Stromal cell of bone marrow (primary cell): ENCODE measurements at regions not wholly inside any gene's neighbourhood (a gene's known extent, or its start where the extent isn't known, plus 50 kb on each side); places are given as distances from the start of the nearest gene placed in this dataset.

Source experiments
- DNase-seq: peaks from one replicate; pipeline ENCODE4 v3.0.0-alpha.2; 2012; ENCODE audit warnings: low read depth

- DNase-seq = no peak
Observed at GRCh38 chr5:148012801-148013200, 51.0 kb upstream of the SPINK5 start.

GRCh38 chr5:148011398-148012137, 52.2 kb upstream of the SPINK5 start:
- peak; percentile 42 for DNase-seq

- no peak for DNase-seq
Observed at GRCh38 chr5:148005788-148006520, 57.8 kb upstream of the SPINK5 start.

- DNase-seq = no peak
Observed at GRCh38 chr5:148003226-148003625, 60.6 kb upstream of the SPINK5 start.

GRCh38 chr5:148002451-148002850, 61.3 kb upstream of the SPINK5 start:
- DNase-seq = no peak

GRCh38 chr5:148000036-148000435, 63.7 kb upstream of the SPINK5 start:
- DNase-seq = no peak

GRCh38 chr5:147998704-147999103, 65.1 kb upstream of the SPINK5 start:
- DNase-seq = no peak

GRCh38 chr5:147997486-147997885, 66.3 kb upstream of the SPINK5 start:
- no peak for DNase-seq

- DNase-seq = no peak
Observed at GRCh38 chr5:147996379-147996778, 67.4 kb upstream of the SPINK5 start.

- no peak for DNase-seq
Observed at GRCh38 chr5:147995846-147996245, 67.9 kb upstream of the SPINK5 start.

- no peak for DNase-seq
Observed at GRCh38 chr5:147989994-147990393, 73.8 kb upstream of the SPINK5 start.

- DNase-seq = no peak
Observed at GRCh38 chr5:147989239-147989638, 74.5 kb upstream of the SPINK5 start.

GRCh38 chr5:147986134-147986757, 77.5 kb upstream of the SPINK5 start:
- no peak for DNase-seq

GRCh38 chr5:147985608-147986007, 78.2 kb upstream of the SPINK5 start:
- no peak for DNase-seq

- no peak for DNase-seq
Observed at GRCh38 chr5:147983742-147984141, 77.4 kb upstream of the C5orf46 start.

- DNase-seq = no peak
Observed at GRCh38 chr5:147981074-147981473, 74.7 kb upstream of the C5orf46 start.

GRCh38 chr5:147979761-147980160, 73.4 kb upstream of the C5orf46 start:
- DNase-seq = no peak

- no peak for DNase-seq
Observed at GRCh38 chr5:147972076-147972840, 65.9 kb upstream of the C5orf46 start.

GRCh38 chr5:147971472-147971871, 65.1 kb upstream of the C5orf46 start:
- DNase-seq = no peak

- DNase-seq = no peak
Observed at GRCh38 chr5:147968855-147969254, 62.5 kb upstream of the C5orf46 start.

- no peak for DNase-seq
Observed at GRCh38 chr5:147966829-147967228, 60.5 kb upstream of the C5orf46 start.

GRCh38 chr5:147966326-147966725, 60.0 kb upstream of the C5orf46 start:
- DNase-seq = no peak
